Amygdala (tissue), 56 donors: ENCODE measurements at regions not wholly inside any gene's neighbourhood (a gene's known extent, or its start where the extent isn't known, plus 50 kb on each side); places are given as distances from the start of the nearest gene placed in this dataset.
A peak's percentile ranks its signal among the peaks of the same experiment; 100 is the strongest.
"Not testable (repeated sequence)": the region's sequence is repeated elsewhere in the genome, so short reads cannot be mapped to it uniquely, and the experiment has no call there.

Source experiments
- DNase-seq, 56 donors: peaks; one replicate each; lab custom pipeline; 2025; lab: John Stamatoyannopoulos, UW

GRCh38 chr5:143594902-143595818 is 191.7 kb upstream of the NR3C1 start:
- no peak for DNase-seq

GRCh38 chr5:143593723-143594122 is 190.2 kb upstream of the NR3C1 start:
- DNase-seq: no peak

- DNase-seq: no peak
Measured at GRCh38 chr5:143592648-143593047, 189.2 kb upstream of the NR3C1 start.

GRCh38 chr5:143588933-143589662 is 185.6 kb upstream of the NR3C1 start:
- no peak for DNase-seq

- not testable (repeated sequence) for DNase-seq
Measured at GRCh38 chr5:143588121-143588520, 184.6 kb upstream of the NR3C1 start.

- DNase-seq: no peak
Measured at GRCh38 chr5:143586781-143587362, 183.4 kb upstream of the NR3C1 start.

GRCh38 chr5:143585970-143586369 is 182.5 kb upstream of the NR3C1 start:
- no peak for DNase-seq

GRCh38 chr5:143583409-143583808 is 179.9 kb upstream of the NR3C1 start:
- DNase-seq: no peak

- DNase-seq: no peak
Measured at GRCh38 chr5:143582869-143583268, 179.4 kb upstream of the NR3C1 start.

- no peak for DNase-seq
Measured at GRCh38 chr5:143582176-143582575, 178.7 kb upstream of the NR3C1 start.

- no peak for DNase-seq
Measured at GRCh38 chr5:143581649-143582048, 178.2 kb upstream of the NR3C1 start.

GRCh38 chr5:143581147-143581546 is 177.7 kb upstream of the NR3C1 start:
- DNase-seq: no peak

GRCh38 chr5:143576711-143577484 is 173.4 kb upstream of the NR3C1 start:
- DNase-seq: no peak

- DNase-seq: no peak
Measured at GRCh38 chr5:143575286-143575685, 171.8 kb upstream of the NR3C1 start.

- DNase-seq: no peak
Measured at GRCh38 chr5:143574236-143574635, 170.8 kb upstream of the NR3C1 start.

GRCh38 chr5:143573568-143574170 is 170.2 kb upstream of the NR3C1 start:
- DNase-seq: peak in 3 of 56 donors; percentile 1 to 3 (median 3)

GRCh38 chr5:143572671-143573070 is 169.2 kb upstream of the NR3C1 start:
- DNase-seq: no peak

- DNase-seq: no peak
Measured at GRCh38 chr5:143571642-143572624, 168.4 kb upstream of the NR3C1 start.

GRCh38 chr5:143570989-143571388 is 167.5 kb upstream of the NR3C1 start:
- DNase-seq: no peak
